IPS DF 6.9 (cell line): ENCODE measurements at regions not wholly inside any gene's neighbourhood (a gene's known extent, or its start where the extent isn't known, plus 50 kb on each side); places are given as distances from the start of the nearest gene placed in this dataset.
"Not testable (repeated sequence)": the region's sequence is repeated elsewhere in the genome, so short reads cannot be mapped to it uniquely, and the experiment has no call there.

Source experiments
- DNase-seq: peaks from one replicate; pipeline ENCODE4 v3.0.0-alpha.2; 2013; ENCODE audit warnings: low read depth, low spot score
- H3K27ac ChIP-seq: one replicate; pipeline ENCODE4 v1.5.1; 2013; ENCODE audit warnings: low read length, control low read depth
- H3K27me3 ChIP-seq: 2 replicates; pipeline ENCODE4 v1.6.1; 2013; ENCODE audit warnings: mild to moderate bottlenecking, low read length; ENCODE audit not compliant: control insufficient read depth, insufficient read depth
- H3K36me3 ChIP-seq: 2 replicates; pipeline ENCODE4 v1.6.1; 2013; ENCODE audit warnings: low read length; ENCODE audit not compliant: control insufficient read depth, insufficient read depth
- H3K4me1 ChIP-seq: 2 replicates; pipeline ENCODE4 v1.6.1; 2013; ENCODE audit warnings: low read length; ENCODE audit not compliant: control insufficient read depth, insufficient read depth
- H3K4me3 ChIP-seq: 2 replicates; pipeline ENCODE4 v1.5.1; 2013; ENCODE audit warnings: mild to moderate bottlenecking, low read length
- H3K9me3 ChIP-seq: 2 replicates; pipeline ENCODE4 v1.6.1; 2013; ENCODE audit warnings: low read length, inconsistent platforms; ENCODE audit not compliant: control insufficient read depth, insufficient read depth
- WGBS: extraction: QIAGEN DNeasy Blood & Tissue Kit; methylation state at CpG from one replicate; pipeline ENCODE4 v1.1.7; 2013; ENCODE audit warnings: mixed read lengths, missing lambda C conversion rate; ENCODE audit not compliant: insufficient read length, insufficient coverage; 5-methylcytosine and 5-hydroxymethylcytosine counted together

- Histone ChIP-seq H3K9me3 (no peaks in the 10 kb centered on the region), H3K27ac (no peak overlapping the region), H3K27me3 (no peaks in the 10 kb centered on the region), H3K4me1 (no peaks in the 10 kb centered on the region), H3K36me3 (no peaks in the 10 kb centered on the region), H3K4me3 (no peak overlapping the region)
- no CpG with 5 or more reads among the region's 7 CpGs for WGBS
- DNase-seq, result no peak
Observed at GRCh38 chr13:23098161-23098907, 82.4 kb upstream of the SGCG start.

- no CpG with 5 or more reads among the region's 3 CpGs for WGBS
- Histone ChIP-seq H3K36me3 (no peaks in the 10 kb centered on the region), H3K9me3 (no peaks in the 10 kb centered on the region), H3K27ac (no peak overlapping the region), H3K4me1 (no peaks in the 10 kb centered on the region), H3K4me3 (no peak overlapping the region), H3K27me3 (no peaks in the 10 kb centered on the region)
- no peak for DNase-seq
Observed at GRCh38 chr13:23105051-23105450, 75.7 kb upstream of the SGCG start.

DNA sequence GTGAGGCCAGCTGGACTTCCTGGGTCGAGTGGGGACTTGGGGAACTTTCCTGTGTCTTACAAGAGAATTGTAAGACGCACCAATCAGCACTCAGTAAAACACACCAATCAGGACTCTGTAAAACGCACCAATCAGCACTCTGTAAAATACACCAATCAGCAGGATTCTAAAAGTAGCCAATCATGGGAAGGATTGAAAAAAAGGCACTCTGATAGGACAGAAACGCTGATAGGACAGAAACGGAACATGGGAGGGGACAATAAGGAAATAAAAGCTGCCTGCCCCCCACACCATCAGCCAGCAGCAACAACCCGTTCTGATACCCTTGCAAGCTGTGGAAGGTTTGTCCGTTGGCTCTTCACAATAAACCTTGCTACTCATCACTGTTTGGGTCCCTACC, 73.1 kb upstream of the SGCG start:
- Histone ChIP-seq H3K27me3 (no peaks in the 10 kb centered on the region), H3K36me3 (no peaks in the 10 kb centered on the region), H3K4me3 (no peak overlapping the region), H3K27ac (no peak overlapping the region), H3K4me1 (no peaks in the 10 kb centered on the region), H3K9me3 (no peaks in the 10 kb centered on the region)
- WGBS, result no CpG with 5 or more reads among the region's 7 CpGs
- no peak for DNase-seq

- WGBS, result no CpG with 5 or more reads among the region's 3 CpGs
- Histone ChIP-seq H3K36me3 (no peaks in the 10 kb centered on the region), H3K4me1 (no peaks in the 10 kb centered on the region), H3K4me3 (no peak overlapping the region), H3K9me3 (no peaks in the 10 kb centered on the region), H3K27me3 (no peaks in the 10 kb centered on the region), H3K27ac (no peak overlapping the region)
- DNase-seq, result no peak
Observed at GRCh38 chr13:23119131-23119530, 61.6 kb upstream of the SGCG start.

DNA sequence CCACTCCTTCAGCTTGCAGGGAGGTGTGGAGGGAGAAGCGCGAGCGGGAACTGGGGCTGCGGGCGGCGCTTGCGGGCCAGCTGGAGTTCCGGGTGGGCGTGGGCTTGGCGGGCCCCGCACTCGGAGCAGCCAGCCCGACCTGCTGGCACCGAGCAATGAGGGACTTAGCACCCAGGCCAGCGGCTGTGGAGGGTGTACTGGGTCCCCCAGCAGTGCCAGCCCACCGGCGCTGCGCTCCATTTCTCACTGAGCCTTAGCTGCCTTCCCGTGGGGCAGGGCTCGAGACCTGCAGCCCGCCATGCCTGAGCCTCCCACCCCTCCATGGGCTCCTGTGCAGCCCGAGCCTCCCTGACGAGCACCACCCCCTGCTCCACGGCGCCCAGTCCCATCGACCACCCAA, 53.2 kb upstream of the SGCG start:
- no CpG with 5 or more reads among the region's 26 CpGs for WGBS
- not testable (repeated sequence) for DNase-seq, H3K27me3 ChIP-seq, H3K4me1 ChIP-seq, H3K27ac ChIP-seq, H3K9me3 ChIP-seq, H3K4me3 ChIP-seq, H3K36me3 ChIP-seq

DNA sequence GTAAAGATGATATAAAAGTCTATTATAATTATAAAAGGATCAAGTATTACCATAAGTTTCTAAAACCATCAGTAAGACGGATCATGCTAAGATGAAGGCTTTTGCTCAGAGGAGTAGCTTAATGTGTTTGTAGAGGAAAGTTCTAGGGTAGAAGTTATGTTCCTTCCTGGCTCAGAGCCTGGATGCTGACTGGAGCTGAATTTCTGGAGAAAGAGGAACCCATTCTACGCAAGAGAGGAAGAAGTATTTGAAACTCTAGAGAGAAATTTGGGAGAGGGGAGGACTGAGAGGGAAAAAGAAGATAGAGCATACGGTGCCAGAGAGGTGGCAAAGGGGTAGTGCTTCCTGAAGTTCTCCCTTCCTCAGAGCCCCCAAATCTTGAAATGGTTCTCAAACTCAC, 51.4 kb upstream of the SGCG start:
- WGBS, result no CpG with 5 or more reads among the region's 3 CpGs
- DNase-seq, result no peak
- no peaks in the 10 kb centered on the region for H3K4me1 ChIP-seq

More for the DNA sequence above, 51.4 kb upstream of the SGCG start:
- Histone ChIP-seq H3K36me3 (no peaks in the 10 kb centered on the region), H3K9me3 (no peaks in the 10 kb centered on the region), H3K27ac (no peak overlapping the region), H3K27me3 (no peaks in the 10 kb centered on the region), H3K4me3 (no peak overlapping the region)
